Neural cell (in vitro differentiated cells): ENCODE measurements at regions not wholly inside any gene's neighbourhood (a gene's known extent, or its start where the extent isn't known, plus 50 kb on each side); places are given as distances from the start of the nearest gene placed in this dataset.
"Not testable (repeated sequence)": the region's sequence is repeated elsewhere in the genome, so short reads cannot be mapped to it uniquely, and the experiment has no call there.

Experiments used
- H2AFZ ChIP-seq: fragments of 200-600, 300-800 bp; sonication (generic), shearing (Covaris generic); 2 replicates; pipeline ENCODE4 v1.6.0; 2014; ENCODE audit warnings: low read depth, mild to moderate bottlenecking, antibody characterized with exemption, low read length, moderate library complexity
- H3F3A ChIP-seq: fragments of 200-600 bp; shearing (Covaris generic); 2 replicates; pipeline ENCODE4 v1.6.1; 2016; ENCODE audit warnings: mild to moderate bottlenecking, moderate library complexity, mixed read lengths, antibody characterized with exemption, low read length; ENCODE audit not compliant: insufficient read depth, poor library complexity, severe bottlenecking
- H3K27ac ChIP-seq: fragments of 200-600, 300-800 bp; sonication (generic), shearing (Covaris generic); 2 replicates; pipeline ENCODE4 v1.5.1; 2014; ENCODE audit warnings: mild to moderate bottlenecking, low read length, moderate library complexity
- H3K27me3 ChIP-seq: fragments of 300-800, 200-600 bp; sonication (generic), shearing (Covaris generic); 2 replicates; pipeline ENCODE4 v1.6.0; 2014; ENCODE audit warnings: mild to moderate bottlenecking, low read depth, low read length, moderate library complexity; ENCODE audit not compliant: insufficient read depth
- H3K36me3 ChIP-seq: fragments of 300-800, 200-600 bp; sonication (generic), shearing (Covaris generic); 2 replicates; pipeline ENCODE4 v1.5.1; 2014; ENCODE audit warnings: mild to moderate bottlenecking, antibody characterized with exemption, low read length, moderate library complexity; ENCODE audit not compliant: insufficient read depth
- H3K4me2 ChIP-seq: fragments of 300-800, 200-600 bp; sonication (generic), shearing (Covaris generic); 2 replicates; pipeline ENCODE4 v1.6.0; 2014; ENCODE audit warnings: mild to moderate bottlenecking, low read length
- H3K4me3 ChIP-seq: fragments of 300-800, 200-600 bp; sonication (generic), shearing (Covaris generic); 2 replicates; pipeline ENCODE4 v1.5.1; 2014; ENCODE audit warnings: mild to moderate bottlenecking, low read length, moderate library complexity
- H3K79me2 ChIP-seq: fragments of 200-600 bp; shearing (Covaris generic); replicated peaks from 2 replicates; pipeline ENCODE4 v1.6.0; 2014; ENCODE audit warnings: mild to moderate bottlenecking, low read length, moderate library complexity; ENCODE audit not compliant: insufficient read depth
- H3K9ac ChIP-seq: fragments of 300-800, 200-600 bp; sonication (generic), shearing (Covaris generic); 2 replicates; pipeline ENCODE4 v1.6.1; 2016; ENCODE audit warnings: mild to moderate bottlenecking, low read length, mixed read lengths
- H3K9me2 ChIP-seq: fragments of 200-600 bp; shearing (Covaris generic); 2 replicates; pipeline ENCODE4 v1.6.1; 2016; ENCODE audit warnings: mild to moderate bottlenecking, low read length, mixed read lengths; ENCODE audit not compliant: insufficient read depth
- H3K9me3 ChIP-seq: fragments of 200-600, 300-800 bp; sonication (generic), shearing (Covaris generic); 2 replicates; pipeline ENCODE4 v1.6.1; 2016; ENCODE audit warnings: mild to moderate bottlenecking, mixed run types, low read length, moderate library complexity, mixed read lengths
- H4K20me1 ChIP-seq: fragments of 200-600 bp; shearing (Covaris generic); 2 replicates; pipeline ENCODE4 v1.6.1; 2016; ENCODE audit warnings: mild to moderate bottlenecking, mixed run types; ENCODE audit not compliant: insufficient read depth
- EP300 ChIP-seq: fragments of 450-650 bp; conservative IDR thresholded peaks from 2 replicates; pipeline ENCODE4 v1.6.1; 2014; ENCODE audit warnings: antibody characterized with exemption, mild to moderate bottlenecking, moderate library complexity; ENCODE audit not compliant: poor library complexity, severe bottlenecking
- EZH2 ChIP-seq: fragments of 200-600, 300-800 bp; shearing (Covaris generic), sonication (generic); IDR thresholded peaks from 2 replicates; pipeline ENCODE4 v1.6.1; 2014; ENCODE audit warnings: antibody characterized with exemption, low read length, borderline replicate concordance, mild to moderate bottlenecking; ENCODE audit not compliant: insufficient read depth, poor library complexity, severe bottlenecking
- MXI1 ChIP-seq: fragments of 450-650 bp; conservative IDR thresholded peaks from 2 replicates; pipeline ENCODE4 v1.6.1; 2014; ENCODE audit warnings: antibody characterized with exemption, mild to moderate bottlenecking; ENCODE audit not compliant: poor library complexity, severe bottlenecking
- POLR2AphosphoS5 ChIP-seq: IDR thresholded peaks from 2 replicates; pipeline ENCODE4 v1.6.1; 2012
- RAD21 ChIP-seq: fragments of 450-650 bp; conservative IDR thresholded peaks from 2 replicates; pipeline ENCODE4 v1.6.1; 2014; ENCODE audit warnings: antibody characterized with exemption, mild to moderate bottlenecking, moderate library complexity
- SMC3 ChIP-seq: fragments of 450-650 bp; conservative IDR thresholded peaks from 2 replicates; pipeline ENCODE4 v1.6.1; 2014; ENCODE audit warnings: antibody characterized with exemption, mild to moderate bottlenecking, moderate library complexity; ENCODE audit not compliant: poor library complexity
- TAF1 ChIP-seq: IDR thresholded peaks from 2 replicates; pipeline ENCODE4 v1.6.1; 2012; ENCODE audit warnings: low read depth
- TF ChIP-seq, protein P1 (sequence below): IDR thresholded peaks from 2 replicates; pipeline ENCODE4 v1.6.1; 2012; ENCODE audit warnings: borderline replicate concordance
- TF ChIP-seq, protein P2 (sequence below): fragments of 450-650 bp; IDR thresholded peaks from 2 replicates; pipeline ENCODE4 v1.5.1; 2014; ENCODE audit warnings: antibody characterized with exemption, mild to moderate bottlenecking, moderate library complexity; ENCODE audit not compliant: poor library complexity, severe bottlenecking

DNA sequence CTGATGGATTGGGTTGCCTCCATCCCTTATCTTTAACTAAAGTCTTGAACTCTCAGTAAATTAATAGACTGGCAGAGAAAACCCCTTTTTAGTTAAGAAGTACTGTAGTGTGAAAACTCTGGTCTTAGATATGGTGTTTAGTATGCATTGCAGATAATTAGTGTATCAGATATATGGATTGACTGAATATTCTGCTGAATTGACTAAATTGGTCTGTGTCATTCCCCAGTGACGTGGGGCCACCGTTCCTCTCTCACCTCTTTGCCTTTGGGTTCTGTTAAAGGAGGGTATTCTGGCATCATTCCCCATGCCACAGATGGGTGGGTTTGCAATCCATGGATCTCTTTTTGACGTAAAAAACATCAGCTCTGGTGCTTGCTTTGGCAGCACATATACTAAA is 67.1 kb upstream of the XPO1 start:
- Histone ChIP-seq H3K27ac (no peak overlapping the region), H2AFZ (no peak overlapping the region), H3K79me2 (no peaks in the 10 kb centered on the region), H3F3A (no peaks in the 10 kb centered on the region), H3K9me3 (no peaks in the 10 kb centered on the region), H3K27me3 (no peaks in the 10 kb centered on the region), H3K4me3 (no peak overlapping the region), H4K20me1 (no peaks in the 10 kb centered on the region), H3K36me3 (no peaks in the 10 kb centered on the region), H3K4me2 (no peak overlapping the region), H3K9ac (no peak overlapping the region), H3K9me2 (no peaks in the 10 kb centered on the region)
- TF ChIP-seq EP300, result no peak
- TF ChIP-seq, protein P1, sequence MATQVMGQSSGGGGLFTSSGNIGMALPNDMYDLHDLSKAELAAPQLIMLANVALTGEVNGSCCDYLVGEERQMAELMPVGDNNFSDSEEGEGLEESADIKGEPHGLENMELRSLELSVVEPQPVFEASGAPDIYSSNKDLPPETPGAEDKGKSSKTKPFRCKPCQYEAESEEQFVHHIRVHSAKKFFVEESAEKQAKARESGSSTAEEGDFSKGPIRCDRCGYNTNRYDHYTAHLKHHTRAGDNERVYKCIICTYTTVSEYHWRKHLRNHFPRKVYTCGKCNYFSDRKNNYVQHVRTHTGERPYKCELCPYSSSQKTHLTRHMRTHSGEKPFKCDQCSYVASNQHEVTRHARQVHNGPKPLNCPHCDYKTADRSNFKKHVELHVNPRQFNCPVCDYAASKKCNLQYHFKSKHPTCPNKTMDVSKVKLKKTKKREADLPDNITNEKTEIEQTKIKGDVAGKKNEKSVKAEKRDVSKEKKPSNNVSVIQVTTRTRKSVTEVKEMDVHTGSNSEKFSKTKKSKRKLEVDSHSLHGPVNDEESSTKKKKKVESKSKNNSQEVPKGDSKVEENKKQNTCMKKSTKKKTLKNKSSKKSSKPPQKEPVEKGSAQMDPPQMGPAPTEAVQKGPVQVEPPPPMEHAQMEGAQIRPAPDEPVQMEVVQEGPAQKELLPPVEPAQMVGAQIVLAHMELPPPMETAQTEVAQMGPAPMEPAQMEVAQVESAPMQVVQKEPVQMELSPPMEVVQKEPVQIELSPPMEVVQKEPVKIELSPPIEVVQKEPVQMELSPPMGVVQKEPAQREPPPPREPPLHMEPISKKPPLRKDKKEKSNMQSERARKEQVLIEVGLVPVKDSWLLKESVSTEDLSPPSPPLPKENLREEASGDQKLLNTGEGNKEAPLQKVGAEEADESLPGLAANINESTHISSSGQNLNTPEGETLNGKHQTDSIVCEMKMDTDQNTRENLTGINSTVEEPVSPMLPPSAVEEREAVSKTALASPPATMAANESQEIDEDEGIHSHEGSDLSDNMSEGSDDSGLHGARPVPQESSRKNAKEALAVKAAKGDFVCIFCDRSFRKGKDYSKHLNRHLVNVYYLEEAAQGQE, result no peak

- Histone ChIP-seq H3K4me2 (no peak overlapping the region), H3K9ac (no peak overlapping the region), H3K27ac (no peak overlapping the region), H4K20me1 (no peaks in the 10 kb centered on the region), H3K4me3 (no peak overlapping the region), H2AFZ (no peak overlapping the region), H3K9me3 (no peaks in the 10 kb centered on the region), H3K36me3 (no peaks in the 10 kb centered on the region), H3K9me2 (no peaks in the 10 kb centered on the region), H3F3A (no peaks in the 10 kb centered on the region), H3K79me2 (no peaks in the 10 kb centered on the region), H3K27me3 (no peaks in the 10 kb centered on the region)
- TF ChIP-seq POLR2AphosphoS5 (no peak), MXI1 (no peak), TAF1 (no peak), EP300 (no peak), SMC3 (no peak), EZH2 (no peak), RAD21 (no peak)
- TF ChIP-seq, protein P2, sequence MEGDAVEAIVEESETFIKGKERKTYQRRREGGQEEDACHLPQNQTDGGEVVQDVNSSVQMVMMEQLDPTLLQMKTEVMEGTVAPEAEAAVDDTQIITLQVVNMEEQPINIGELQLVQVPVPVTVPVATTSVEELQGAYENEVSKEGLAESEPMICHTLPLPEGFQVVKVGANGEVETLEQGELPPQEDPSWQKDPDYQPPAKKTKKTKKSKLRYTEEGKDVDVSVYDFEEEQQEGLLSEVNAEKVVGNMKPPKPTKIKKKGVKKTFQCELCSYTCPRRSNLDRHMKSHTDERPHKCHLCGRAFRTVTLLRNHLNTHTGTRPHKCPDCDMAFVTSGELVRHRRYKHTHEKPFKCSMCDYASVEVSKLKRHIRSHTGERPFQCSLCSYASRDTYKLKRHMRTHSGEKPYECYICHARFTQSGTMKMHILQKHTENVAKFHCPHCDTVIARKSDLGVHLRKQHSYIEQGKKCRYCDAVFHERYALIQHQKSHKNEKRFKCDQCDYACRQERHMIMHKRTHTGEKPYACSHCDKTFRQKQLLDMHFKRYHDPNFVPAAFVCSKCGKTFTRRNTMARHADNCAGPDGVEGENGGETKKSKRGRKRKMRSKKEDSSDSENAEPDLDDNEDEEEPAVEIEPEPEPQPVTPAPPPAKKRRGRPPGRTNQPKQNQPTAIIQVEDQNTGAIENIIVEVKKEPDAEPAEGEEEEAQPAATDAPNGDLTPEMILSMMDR, result no peak
- TF ChIP-seq, protein P1, result no peak
Observed at GRCh38 chr2:61604433-61604832, 66.3 kb upstream of the XPO1 start.

DNA sequence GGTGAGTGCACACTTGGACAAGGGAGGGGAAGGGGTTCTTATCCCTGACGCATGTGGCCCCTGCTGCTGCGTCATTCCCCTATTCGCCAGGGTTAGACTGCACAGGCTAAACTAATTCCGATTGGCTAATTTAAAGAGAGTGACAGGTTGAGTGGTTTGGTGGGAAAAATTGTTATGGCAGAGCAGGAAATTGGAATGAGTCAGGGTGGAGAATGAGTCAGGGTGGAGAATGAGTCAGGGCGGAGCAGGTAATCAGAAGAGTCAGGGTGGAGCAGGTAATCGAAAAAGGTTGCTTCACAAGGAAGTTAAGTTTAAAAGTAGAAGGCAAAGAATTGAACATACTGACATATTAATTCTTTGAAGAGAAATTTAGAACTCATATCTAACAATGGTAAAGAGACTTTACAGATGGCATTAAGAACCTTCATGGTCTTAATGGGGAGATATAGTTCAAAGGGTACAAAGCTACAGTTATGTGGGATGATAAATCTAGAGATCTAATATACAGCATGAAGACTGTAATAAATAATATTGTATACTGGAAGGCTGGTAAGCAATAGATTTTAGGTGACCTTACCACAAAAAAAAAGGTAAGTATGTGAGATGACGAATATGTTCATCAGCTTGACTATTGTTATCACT is 60.5 kb upstream of the XPO1 start:
- H3K36me3 ChIP-seq, H3K27ac ChIP-seq, H3K9ac ChIP-seq, H3K79me2 ChIP-seq, H3K4me3 ChIP-seq, H3K9me2 ChIP-seq, H3K4me2 ChIP-seq, H3F3A ChIP-seq, H3K9me3 ChIP-seq, H4K20me1 ChIP-seq, H3K27me3 ChIP-seq, H2AFZ ChIP-seq: not testable (repeated sequence)
